ENCODE measurements at regions not wholly inside any gene's neighbourhood (a gene's known extent, or its start where the extent isn't known, plus 50 kb on each side); places are given as distances from the start of the nearest gene placed in this dataset.

- TF ChIP-seq POLR2A (IDR thresholded peaks at IDR 0.05; ENCODE audit: low read depth, low read length) (no peak), POU2F2 (IDR thresholded peaks at IDR 0.05; ENCODE audit: low read depth, low read length) (no peak)
These were observed 112.1 kb upstream of the FHL2 start for GRCh38 chr2:105510761-105511528.
